T-cell (primary cell): ENCODE measurements at regions not wholly inside any gene's neighbourhood (a gene's known extent, or its start where the extent isn't known, plus 50 kb on each side); places are given as distances from the start of the nearest gene placed in this dataset.

ENCODE experiments used
- ATAC-seq, 4 experiments: fragments of 200-7000 bp in 3 of 4; fragments of 150-1000 bp in 1 of 4; cut with Tn5 transposase; replicated peaks in 1 of 4; 1 replicate in 3 of 4; 2 replicates in 1 of 4; pipeline ENCODE4 v1.10.0; 2021; ENCODE audit warnings: moderate library complexity in 3 of 4, mild to moderate bottlenecking in 2 of 4, moderate number of reproducible peaks in 1 of 4
- CTCF ChIA-PET, 2 donors: fragments of 300-600 bp; sonication (Branson Sonifier 250); formaldehyde crosslinking; loops; one replicate each; lab custom pipeline; 2022; ENCODE audit warnings: antibody characterized with exemption in 2 of 2; lab: Charles Lee
- POLR2A ChIA-PET, 2 donors: fragments of 300-600 bp; sonication (Branson Sonifier 250); formaldehyde crosslinking; loops; one replicate each; lab custom pipeline; 2022; ENCODE audit warnings: antibody characterized with exemption in 2 of 2; lab: Charles Lee
- DNase-seq, 35 experiments: peaks; one replicate each; pipeline versions ENCODE4 v3.0.0 to v3.0.0-alpha.2; 2013 to 2023
- H3K27ac ChIP-seq: one replicate; pipeline ENCODE4 v1.5.1; 2013; ENCODE audit warnings: low read length
- H3K27me3 ChIP-seq, 2 experiments: replicated peaks in 1 of 2; 1 replicate in 1 of 2; 2 replicates in 1 of 2; pipeline versions ENCODE4 v1.6.1 to v1.7.0; 2013; ENCODE audit warnings: low read length in 1 of 2, mixed read lengths in 1 of 2; ENCODE audit not compliant: control insufficient read depth in 2 of 2, insufficient read depth in 2 of 2; ENCODE audit errors: extremely low read depth in 1 of 2
- H3K36me3 ChIP-seq, 2 donors: 1 replicate in 1 of 2; 2 replicates in 1 of 2; pipeline versions ENCODE4 v1.6.1 to v1.7.0; 2013; ENCODE audit warnings: low read length in 1 of 2; ENCODE audit not compliant: control insufficient read depth in 2 of 2, insufficient read depth in 1 of 2; ENCODE audit errors: extremely low read depth in 1 of 2
- H3K4me1 ChIP-seq, 2 experiments: 1 replicate in 1 of 2; 2 replicates in 1 of 2; pipeline versions ENCODE4 v1.6.1 to v1.7.0; 2013; ENCODE audit warnings: low read length in 2 of 2, mixed read lengths in 1 of 2; ENCODE audit not compliant: insufficient read depth in 2 of 2, control insufficient read depth in 1 of 2; ENCODE audit errors: extremely low read depth in 1 of 2
- H3K4me3 ChIP-seq, 2 donors: 1 replicate in 1 of 2; 2 replicates in 1 of 2; pipeline versions ENCODE4 v1.5.1 to v1.7.0; 2013; ENCODE audit warnings: mild to moderate bottlenecking in 2 of 2, low read length in 1 of 2, moderate library complexity in 1 of 2; ENCODE audit not compliant: control insufficient read depth in 1 of 2; ENCODE audit errors: extremely low read depth in 1 of 2
- H3K9me3 ChIP-seq: 2 replicates; pipeline ENCODE4 v1.7.0; 2013
- H3K27ac Mint-ChIP-seq, 2 donors: one replicate each; pipeline ENCODE4 v1.8.0; 2020 to 2021; ENCODE audit warnings: mild to moderate bottlenecking in 2 of 2, mixed read lengths in 2 of 2
- H3K27me3 Mint-ChIP-seq, 2 donors: one replicate each; pipeline ENCODE4 v1.8.0; 2021 to 2022; ENCODE audit warnings: mixed read lengths in 2 of 2
- H3K36me3 Mint-ChIP-seq: one replicate; pipeline ENCODE4 v1.8.0; 2021; ENCODE audit warnings: mixed read lengths
- H3K4me1 Mint-ChIP-seq, 3 donors: one replicate each; pipeline ENCODE4 v1.8.0; 2020 to 2022; ENCODE audit warnings: mixed read lengths in 3 of 3, mild to moderate bottlenecking in 1 of 3
- H3K4me3 Mint-ChIP-seq, 3 donors: one replicate each; pipeline ENCODE4 v1.8.0; 2020 to 2022; ENCODE audit warnings: mild to moderate bottlenecking in 3 of 3, mixed read lengths in 3 of 3, moderate library complexity in 3 of 3
- H3K9me3 Mint-ChIP-seq, 3 donors: one replicate each; pipeline ENCODE4 v1.8.0; 2020 to 2022; ENCODE audit warnings: mixed read lengths in 3 of 3
- WGBS: methylation state at CpG from one replicate; pipeline ENCODE4 v1.1.5; 2013; ENCODE audit warnings: missing lambda C conversion rate; ENCODE audit not compliant: insufficient coverage; 5-methylcytosine and 5-hydroxymethylcytosine counted together

DNA sequence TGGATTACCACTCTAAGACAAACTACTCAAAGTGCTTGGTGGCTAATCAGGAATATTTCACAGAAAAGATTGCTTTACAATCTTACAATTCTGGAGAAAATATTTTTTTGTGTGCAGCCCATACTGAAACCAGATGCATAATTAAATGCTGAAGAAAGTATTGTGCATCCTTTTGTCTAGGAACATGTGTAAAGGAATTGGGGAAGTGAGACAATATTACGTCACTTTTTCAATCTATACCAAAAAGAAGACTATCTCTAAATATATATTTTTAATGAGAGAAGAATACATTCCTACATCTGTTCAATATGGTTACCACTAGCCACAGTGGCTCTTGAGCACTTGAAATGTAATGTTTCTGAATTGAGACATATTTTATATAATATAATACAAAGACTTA is 992.5 kb upstream of the ADGRB3 start:
- Histone ChIP-seq H3K27ac (no peak overlapping the region), H3K36me3 (no peaks in the 10 kb centered on the region), H3K9me3 (peaks cover 4% of the 10 kb centered on the region), H3K4me1 (no peaks in the 10 kb centered on the region), H3K27me3 (no peaks in the 10 kb centered on the region), H3K4me3 (no peak overlapping the region)
- Mint-ChIP-seq H3K36me3 (no peaks in the 10 kb centered on the region), H3K27me3 (no peaks in the 10 kb centered on the region), H3K9me3 (peaks cover 0 to 3% (median 3%) of the 10 kb centered on the region in 3 donors), H3K4me3 (no peak overlapping the region), H3K27ac (no peak overlapping the region), H3K4me1 (no peaks in the 10 kb centered on the region)
- no CpG with 5 or more reads among the region's 1 CpG for WGBS
- DNase-seq (no peak), ATAC-seq (no peak)
- CTCF ChIA-PET: no interaction called here
- POLR2A ChIA-PET: no interaction called here

GRCh38 chr6:67640484-67640883 is 994.6 kb upstream of the ADGRB3 start:
- no peaks in the 10 kb centered on the region for H3K36me3 Mint-ChIP-seq
- no peaks in the 10 kb centered on the region for H3K27me3 Mint-ChIP-seq
- ChIA-PET CTCF (no interaction called here), POLR2A (no interaction called here)
- Histone ChIP-seq H3K4me1 (no peaks in the 10 kb centered on the region), H3K9me3 (no peaks in the 10 kb centered on the region), H3K27me3 (no peaks in the 10 kb centered on the region), H3K36me3 (no peaks in the 10 kb centered on the region), H3K27ac (no peak overlapping the region), H3K4me3 (no peak overlapping the region)
- ATAC-seq: no peak
- peaks cover 0 to 3% (median 3%) of the 10 kb centered on the region in 3 donors for H3K9me3 Mint-ChIP-seq
- no peak overlapping the region for H3K27ac Mint-ChIP-seq
- H3K4me3 Mint-ChIP-seq: no peak overlapping the region
- H3K4me1 Mint-ChIP-seq: no peaks in the 10 kb centered on the region
- DNase-seq: no peak

DNA sequence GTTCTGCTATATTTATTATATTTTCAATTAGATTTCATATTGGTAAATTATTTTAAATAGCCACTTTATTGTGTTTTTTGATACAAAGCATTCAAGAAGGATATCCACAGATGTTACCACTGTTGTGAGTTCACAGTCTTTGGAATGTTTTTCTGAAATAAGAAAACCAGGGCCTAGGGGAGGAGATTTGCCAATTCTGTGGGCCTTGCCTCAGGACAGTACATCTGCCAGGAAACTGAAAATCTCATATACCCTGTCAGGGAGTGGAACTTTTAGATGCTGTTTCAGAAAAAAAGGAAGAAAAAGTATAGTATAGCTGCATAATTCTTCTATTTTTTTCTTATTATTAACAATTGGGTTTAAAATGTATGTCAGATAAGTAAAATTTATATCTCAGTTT is 995.9 kb upstream of the ADGRB3 start:
- CTCF ChIA-PET: no interaction called here
- ATAC-seq (no peak), DNase-seq (no peak)
- Mint-ChIP-seq H3K36me3 (no peaks in the 10 kb centered on the region), H3K27me3 (no peaks in the 10 kb centered on the region), H3K9me3 (peaks cover 0 to 6% (median 5%) of the 10 kb centered on the region in 3 donors), H3K4me1 (no peaks in the 10 kb centered on the region), H3K27ac (no peak overlapping the region), H3K4me3 (no peak overlapping the region)
- POLR2A ChIA-PET: no interaction called here
- Histone ChIP-seq H3K9me3 (no peaks in the 10 kb centered on the region), H3K4me1 (no peaks in the 10 kb centered on the region), H3K36me3 (no peaks in the 10 kb centered on the region), H3K27ac (no peak overlapping the region), H3K4me3 (no peak overlapping the region), H3K27me3 (no peaks in the 10 kb centered on the region)

GRCh38 chr6:67634199-67634598 is 1000.9 kb upstream of the ADGRB3 start:
- Histone ChIP-seq H3K9me3 (peaks cover 4% of the 10 kb centered on the region), H3K27ac (no peak overlapping the region), H3K27me3 (no peaks in the 10 kb centered on the region), H3K4me3 (no peak overlapping the region), H3K4me1 (no peaks in the 10 kb centered on the region), H3K36me3 (no peaks in the 10 kb centered on the region)
- Mint-ChIP-seq H3K9me3 (peaks cover 5 to 20% (median 10%) of the 10 kb centered on the region in 3 donors), H3K27ac (no peak overlapping the region), H3K27me3 (no peaks in the 10 kb centered on the region), H3K4me3 (no peak overlapping the region), H3K4me1 (no peaks in the 10 kb centered on the region), H3K36me3 (no peaks in the 10 kb centered on the region)
- ATAC-seq: no peak
- CTCF ChIA-PET: interaction anchor here in 1 of 2 donors (0.7 kb wide), 1 partner anchor 1156 kb away, joined by 3 read pairs; no protein-coding TSS in a partner anchor
- DNase-seq: no peak
- WGBS: 94% methylated on average over 2 of the region's 2 CpGs
- POLR2A ChIA-PET: no interaction called here

GRCh38 chr6:67633058-67633457 is 1002.0 kb upstream of the ADGRB3 start:
- ChIA-PET POLR2A (no interaction called here), CTCF (no interaction called here)
- Histone ChIP-seq H3K27me3 (no peaks in the 10 kb centered on the region), H3K27ac (no peak overlapping the region), H3K4me1 (no peaks in the 10 kb centered on the region), H3K4me3 (no peak overlapping the region), H3K9me3 (peaks cover 4% of the 10 kb centered on the region), H3K36me3 (no peaks in the 10 kb centered on the region)
- no peaks in the 10 kb centered on the region for H3K4me1 Mint-ChIP-seq
- no peaks in the 10 kb centered on the region for H3K36me3 Mint-ChIP-seq
- H3K4me3 Mint-ChIP-seq: no peak overlapping the region
- no peaks in the 10 kb centered on the region for H3K27me3 Mint-ChIP-seq
- WGBS: no CpG with 5 or more reads among the region's 3 CpGs
- no peak for DNase-seq
- H3K27ac Mint-ChIP-seq: no peak overlapping the region
- H3K9me3 Mint-ChIP-seq: peaks cover 9 to 24% (median 13%) of the 10 kb centered on the region in 3 donors
- no peak for ATAC-seq

- Histone ChIP-seq H3K36me3 (no peaks in the 10 kb centered on the region), H3K27ac (no peak overlapping the region), H3K27me3 (no peaks in the 10 kb centered on the region), H3K4me1 (no peaks in the 10 kb centered on the region), H3K9me3 (peaks cover 4% of the 10 kb centered on the region), H3K4me3 (no peak overlapping the region)
- H3K36me3 Mint-ChIP-seq: no peaks in the 10 kb centered on the region
- no peak for ATAC-seq
- no peak overlapping the region for H3K4me3 Mint-ChIP-seq
- POLR2A ChIA-PET: no interaction called here
- CTCF ChIA-PET: no interaction called here
- no peaks in the 10 kb centered on the region for H3K4me1 Mint-ChIP-seq
- no peaks in the 10 kb centered on the region for H3K27me3 Mint-ChIP-seq
- no peak overlapping the region for H3K27ac Mint-ChIP-seq
- WGBS: 0% methylated on average over 1 of the region's 2 CpGs
- no peak for DNase-seq
- H3K9me3 Mint-ChIP-seq: peaks cover 9 to 21% (median 12%) of the 10 kb centered on the region in 3 donors
Observed at GRCh38 chr6:67630146-67630545, 1004.9 kb upstream of the ADGRB3 start.

GRCh38 chr6:67629258-67629657 is 1005.8 kb upstream of the ADGRB3 start:
- ChIA-PET CTCF (no interaction called here), POLR2A (no interaction called here)
- H3K27ac Mint-ChIP-seq: no peak overlapping the region
- peaks cover 4% of the 10 kb centered on the region for H3K9me3 ChIP-seq
- DNase-seq (no peak), ATAC-seq (no peak)
- no peaks in the 10 kb centered on the region for H3K27me3 Mint-ChIP-seq
- peaks cover 9 to 20% (median 11%) of the 10 kb centered on the region in 3 donors for H3K9me3 Mint-ChIP-seq
- H3K27ac ChIP-seq: no peak overlapping the region
- no peak overlapping the region for H3K4me3 Mint-ChIP-seq
- H3K27me3 ChIP-seq: no peaks in the 10 kb centered on the region
- H3K4me1 ChIP-seq: no peaks in the 10 kb centered on the region
- no peak overlapping the region for H3K4me3 ChIP-seq
- H3K36me3 Mint-ChIP-seq: no peaks in the 10 kb centered on the region
- no peaks in the 10 kb centered on the region for H3K36me3 ChIP-seq
- H3K4me1 Mint-ChIP-seq: no peaks in the 10 kb centered on the region
